HL-60 (cell line): ENCODE measurements at regions not wholly inside any gene's neighbourhood (a gene's known extent, or its start where the extent isn't known, plus 50 kb on each side); places are given as distances from the start of the nearest gene placed in this dataset.
"Not testable (repeated sequence)": the region's sequence is repeated elsewhere in the genome, so short reads cannot be mapped to it uniquely, and the experiment has no call there.

ENCODE experiments used
- DNase-seq, 2 experiments: peaks; one replicate each; pipeline ENCODE4 v3.0.0-alpha.2; 2010 to 2020; ENCODE audit warnings: low read depth in 1 of 2, low spot score in 1 of 2
- H3K27ac ChIP-seq: fragments of 250-450 bp; sonication (Bioruptor Pico); replicated peaks from 2 replicates; pipeline ENCODE4 v1.5.1; 2020; ENCODE audit warnings: mild to moderate bottlenecking, moderate library complexity
- H3K27me3 ChIP-seq: fragments of 250-450 bp; sonication (Bioruptor Pico); 2 replicates; pipeline ENCODE4 v1.5.1; 2021; ENCODE audit warnings: mild to moderate bottlenecking, moderate library complexity; ENCODE audit not compliant: insufficient read depth, poor library complexity, severe bottlenecking
- H3K4me3 ChIP-seq: replicated peaks from 2 replicates; pipeline ENCODE4 v1.5.1; 2011; ENCODE audit warnings: mild to moderate bottlenecking, control low read depth, low read length; ENCODE audit not compliant: insufficient read depth
- GABPA ChIP-seq: IDR thresholded peaks from 2 replicates; pipeline ENCODE4 v1.6.1; 2012; ENCODE audit warnings: low read depth
- POLR2AphosphoS5 ChIP-seq: IDR thresholded peaks from 2 replicates; pipeline ENCODE4 v1.6.1; 2012; ENCODE audit warnings: low read depth
- REST ChIP-seq: IDR thresholded peaks from 2 replicates; pipeline ENCODE4 v1.6.1; 2012; ENCODE audit warnings: low read depth; ENCODE audit not compliant: insufficient replicate concordance
- SPI1 ChIP-seq: IDR thresholded peaks from 2 replicates; pipeline ENCODE4 v1.6.1; 2012; ENCODE audit warnings: low read depth, mild to moderate bottlenecking, borderline replicate concordance
- TF ChIP-seq, protein P1 (sequence below): IDR thresholded peaks from one replicate; pipeline ENCODE4 v1.5.1; 2011; ENCODE audit warnings: low read length, control low read depth, inconsistent platforms; ENCODE audit not compliant: insufficient read depth

- Histone ChIP-seq H3K27ac (no peak overlapping the region), H3K27me3 (no peaks in the 10 kb centered on the region), H3K4me3 (no peak overlapping the region)
- TF ChIP-seq GABPA (no peak), SPI1 (no peak)
- DNase-seq, result no peak
Observed at GRCh38 chr21:28167366-28167765, 825.3 kb downstream of the LTN1 start.

- H3K27ac ChIP-seq, H3K27me3 ChIP-seq, H3K4me3 ChIP-seq, DNase-seq: not testable (repeated sequence)
Observed at GRCh38 chr21:28164519-28164918, 828.2 kb downstream of the LTN1 start.

GRCh38 chr21:28162052-28162451 is 830.6 kb downstream of the LTN1 start:
- H3K27me3 ChIP-seq, H3K27ac ChIP-seq, DNase-seq, H3K4me3 ChIP-seq: not testable (repeated sequence)

DNA sequence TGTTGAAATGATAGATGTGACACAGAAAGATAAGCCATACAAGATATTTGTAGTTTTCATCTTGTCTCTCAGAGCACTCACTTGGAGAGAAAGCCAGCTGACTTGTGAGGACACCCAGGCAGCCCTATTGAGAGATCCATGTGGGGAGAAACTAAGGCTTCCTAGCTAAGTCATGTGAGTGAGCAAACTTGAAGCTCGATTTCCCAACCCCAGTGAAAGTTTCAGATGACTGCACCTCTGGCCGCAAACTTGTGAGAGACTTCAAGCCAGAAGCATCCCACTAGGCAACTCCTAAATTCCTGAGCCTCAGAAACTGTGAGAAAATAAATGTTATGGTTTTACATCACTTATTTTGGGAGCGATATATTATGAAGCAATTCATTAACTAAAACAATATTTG is 832.3 kb downstream of the LTN1 start:
- DNase-seq, result no peak
- H3K27me3 ChIP-seq, result no peaks in the 10 kb centered on the region
- no peak overlapping the region for H3K4me3 ChIP-seq
- TF ChIP-seq GABPA, result no peak
- TF ChIP-seq REST, result no peak
- TF ChIP-seq POLR2AphosphoS5, result no peak
- TF ChIP-seq, protein P1, sequence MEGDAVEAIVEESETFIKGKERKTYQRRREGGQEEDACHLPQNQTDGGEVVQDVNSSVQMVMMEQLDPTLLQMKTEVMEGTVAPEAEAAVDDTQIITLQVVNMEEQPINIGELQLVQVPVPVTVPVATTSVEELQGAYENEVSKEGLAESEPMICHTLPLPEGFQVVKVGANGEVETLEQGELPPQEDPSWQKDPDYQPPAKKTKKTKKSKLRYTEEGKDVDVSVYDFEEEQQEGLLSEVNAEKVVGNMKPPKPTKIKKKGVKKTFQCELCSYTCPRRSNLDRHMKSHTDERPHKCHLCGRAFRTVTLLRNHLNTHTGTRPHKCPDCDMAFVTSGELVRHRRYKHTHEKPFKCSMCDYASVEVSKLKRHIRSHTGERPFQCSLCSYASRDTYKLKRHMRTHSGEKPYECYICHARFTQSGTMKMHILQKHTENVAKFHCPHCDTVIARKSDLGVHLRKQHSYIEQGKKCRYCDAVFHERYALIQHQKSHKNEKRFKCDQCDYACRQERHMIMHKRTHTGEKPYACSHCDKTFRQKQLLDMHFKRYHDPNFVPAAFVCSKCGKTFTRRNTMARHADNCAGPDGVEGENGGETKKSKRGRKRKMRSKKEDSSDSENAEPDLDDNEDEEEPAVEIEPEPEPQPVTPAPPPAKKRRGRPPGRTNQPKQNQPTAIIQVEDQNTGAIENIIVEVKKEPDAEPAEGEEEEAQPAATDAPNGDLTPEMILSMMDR, result no peak
- TF ChIP-seq SPI1, result no peak
- H3K27ac ChIP-seq, result no peak overlapping the region

DNA sequence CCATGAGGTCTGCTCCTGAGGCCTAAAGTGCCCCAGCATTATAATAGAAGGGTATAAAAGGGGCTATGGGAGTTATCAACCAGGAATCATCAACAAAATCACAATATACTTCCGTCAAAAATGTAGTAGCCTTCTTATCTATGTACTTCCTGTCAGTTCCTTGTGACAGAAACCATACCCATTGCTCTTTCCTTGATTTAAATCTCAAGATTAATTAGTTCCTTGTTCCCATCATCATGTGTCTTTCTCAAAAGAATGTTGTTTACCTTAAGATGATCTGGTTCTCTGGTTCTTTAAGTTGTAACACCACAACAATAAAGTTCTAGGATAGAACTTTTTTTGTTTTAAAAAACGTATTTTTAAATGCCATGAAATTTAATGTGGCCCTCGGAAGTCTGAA is 833.3 kb downstream of the LTN1 start:
- Histone ChIP-seq H3K4me3 (no peak overlapping the region), H3K27ac (no peak overlapping the region), H3K27me3 (no peaks in the 10 kb centered on the region)
- DNase-seq, result no peak
- no peak for TF ChIP-seq GABPA
- TF ChIP-seq SPI1, result no peak
- no peak for TF ChIP-seq REST
- TF ChIP-seq, protein P1, result no peak
- no peak for TF ChIP-seq POLR2AphosphoS5

- DNase-seq, result no peak
- Histone ChIP-seq H3K27ac (no peak overlapping the region), H3K4me3 (no peak overlapping the region), H3K27me3 (no peaks in the 10 kb centered on the region)
- TF ChIP-seq REST, result no peak
Observed at GRCh38 chr21:28156590-28156989, 836.1 kb downstream of the LTN1 start.
